HG03280 (cell line): ENCODE measurements at regions not wholly inside any gene's neighbourhood (a gene's known extent, or its start where the extent isn't known, plus 50 kb on each side); places are given as distances from the start of the nearest gene placed in this dataset.

Source experiments
- ATAC-seq: cut with Tn5 transposase; IDR thresholded peaks from one replicate; pipeline ENCODE4 v1.9.1; 2021; ENCODE audit warnings: mild to moderate bottlenecking, moderate library complexity; ENCODE audit not compliant: unreplicated experiment

DNA sequence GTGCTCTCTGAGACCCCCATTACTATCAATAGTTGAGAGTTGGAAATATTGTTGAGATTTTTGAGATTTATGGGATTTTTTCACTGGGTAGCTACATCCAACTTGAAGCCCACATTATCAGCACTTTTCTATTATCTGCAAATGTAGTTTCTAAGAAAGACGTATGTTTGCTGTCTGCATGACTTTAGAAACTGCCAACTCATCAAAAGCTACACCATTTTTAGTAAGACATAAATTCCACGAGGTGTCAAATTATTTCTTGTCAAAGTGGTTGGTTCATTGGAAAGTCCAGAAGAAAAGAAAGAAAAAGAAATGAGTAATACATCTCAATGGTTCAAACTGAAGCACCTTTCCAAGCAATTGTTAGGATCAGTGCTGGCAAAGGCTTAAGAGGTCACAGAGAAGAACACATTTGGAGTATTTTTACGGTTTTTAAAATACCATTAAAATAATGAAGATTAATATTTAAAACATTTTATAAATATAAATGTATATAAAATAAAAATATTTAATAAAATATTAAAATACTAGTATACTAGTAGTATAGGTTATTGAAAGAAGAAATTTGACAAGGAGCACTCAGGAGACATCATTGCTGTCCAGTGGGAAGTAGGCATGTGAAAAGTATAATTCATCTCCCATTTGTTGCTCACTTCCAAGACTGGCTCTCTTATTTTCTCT is 463.5 kb downstream of the TAFA4 start:
- no peak for ATAC-seq

DNA sequence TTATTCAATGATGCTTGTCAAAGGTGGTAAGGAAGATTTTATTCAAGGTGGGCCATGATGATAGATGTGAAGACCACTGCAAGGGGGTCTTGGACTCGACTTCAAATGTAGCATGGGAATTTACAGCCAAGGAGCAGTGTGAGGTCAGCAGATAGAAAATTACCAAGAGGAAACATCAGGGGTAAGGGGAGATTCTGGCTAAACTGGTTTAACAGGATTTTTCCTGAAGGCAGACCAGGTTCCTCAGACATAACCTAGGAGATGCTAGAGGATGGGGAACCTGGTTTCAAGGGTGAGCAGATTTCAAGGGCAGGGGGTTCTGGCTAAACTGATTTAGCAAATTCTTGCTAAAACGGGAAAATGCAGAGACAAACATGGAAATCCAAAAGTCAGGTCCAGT is 464.9 kb downstream of the TAFA4 start:
- no peak for ATAC-seq

DNA sequence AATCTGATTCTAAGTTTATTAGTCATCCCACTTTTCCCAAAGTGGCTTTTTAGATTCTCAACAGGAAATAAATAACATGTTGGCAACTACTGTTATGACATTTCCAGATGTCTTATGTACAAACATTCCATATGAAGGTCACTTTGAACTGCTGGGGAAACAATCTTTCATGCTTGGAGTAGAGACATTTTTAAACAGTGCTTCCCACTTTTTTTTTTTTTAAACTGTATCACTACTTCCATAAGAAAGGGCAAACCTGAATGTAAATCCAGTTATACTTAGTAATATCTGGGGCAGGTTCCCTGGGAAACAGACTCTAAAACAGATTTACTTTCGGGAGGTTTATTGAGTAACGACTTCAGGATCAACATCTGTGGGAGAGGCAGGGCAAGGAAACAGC is 473.8 kb downstream of the TAFA4 start:
- ATAC-seq: no peak

DNA sequence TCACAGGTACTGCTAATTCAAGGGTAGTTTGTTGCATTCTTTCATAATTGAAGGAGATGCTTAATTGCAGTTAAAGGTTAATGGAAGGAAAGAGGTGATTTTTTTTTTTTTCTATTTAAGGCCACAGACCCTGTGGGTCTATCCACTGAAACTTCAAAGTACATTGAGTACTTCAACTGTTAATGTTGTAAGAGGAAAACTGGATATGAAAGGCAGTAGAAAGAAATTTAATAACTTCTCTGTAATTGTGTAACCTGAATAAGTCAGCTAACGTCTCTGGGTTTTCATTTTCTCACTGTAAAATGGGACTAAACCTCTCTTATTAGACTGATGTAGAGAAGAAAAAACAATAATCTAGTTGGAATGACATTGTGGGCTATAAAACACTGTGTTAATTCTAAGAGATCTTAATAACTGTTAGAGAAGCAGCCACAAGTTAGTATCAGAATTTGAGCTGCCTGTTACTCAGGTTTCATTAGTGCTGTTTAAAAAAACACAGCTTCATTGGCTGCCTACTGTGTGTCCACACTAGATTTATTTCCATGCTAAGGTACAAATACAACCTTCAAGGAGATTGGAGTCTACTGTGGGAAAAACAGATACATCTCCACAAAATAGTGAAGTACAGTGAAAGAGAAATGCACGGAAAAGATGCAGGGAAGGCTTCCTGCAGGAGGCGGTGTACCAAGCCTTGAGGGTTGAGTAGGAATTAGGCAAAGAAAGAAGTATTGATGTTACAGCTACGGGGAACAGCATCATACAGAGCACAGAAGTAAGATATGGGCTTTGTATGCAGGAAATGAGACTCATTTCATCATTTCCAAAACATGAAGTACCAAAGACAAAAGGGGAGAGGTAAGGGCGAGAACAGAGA is 483.6 kb downstream of the TAFA4 start:
- ATAC-seq: no peak

DNA sequence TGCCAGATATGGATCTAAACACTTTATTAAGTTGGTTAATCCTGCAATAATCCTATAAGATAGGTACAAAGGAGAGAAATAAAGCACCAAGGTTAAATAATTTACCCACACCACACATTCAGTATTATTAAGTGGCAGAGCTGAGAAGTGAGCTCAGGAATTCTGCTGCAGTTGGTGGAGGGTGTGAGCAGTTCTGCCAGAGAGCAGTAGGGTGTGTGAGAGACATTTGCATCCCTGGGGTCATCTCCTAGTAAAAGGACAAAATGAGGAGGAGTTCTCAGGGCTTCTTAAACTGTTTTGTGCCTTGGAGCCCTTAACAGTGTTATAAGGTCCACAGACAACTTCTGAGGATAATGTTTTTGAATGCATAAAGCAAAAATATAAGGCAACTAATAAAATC is 484.5 kb downstream of the TAFA4 start:
- ATAC-seq: no peak

DNA sequence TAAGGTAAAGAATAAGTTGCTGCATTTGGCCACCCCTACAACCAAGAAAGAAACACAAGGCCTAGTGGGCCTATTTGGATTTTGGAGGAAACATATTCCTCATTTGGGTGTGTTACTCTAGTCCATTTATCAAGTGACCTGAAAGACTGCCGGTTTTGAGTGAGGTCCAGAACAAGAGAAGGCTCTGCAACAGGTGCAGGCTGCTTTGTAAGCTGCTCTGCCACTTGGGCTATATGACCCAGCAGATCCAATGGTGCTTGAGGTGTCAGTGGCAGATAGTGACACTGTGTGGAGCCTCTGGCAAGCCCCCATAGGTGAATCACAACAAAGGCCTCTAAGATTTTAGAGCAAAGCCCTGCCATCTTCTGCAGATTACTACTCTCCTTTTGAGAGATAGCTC is 491.3 kb downstream of the TAFA4 start:
- no peak for ATAC-seq

DNA sequence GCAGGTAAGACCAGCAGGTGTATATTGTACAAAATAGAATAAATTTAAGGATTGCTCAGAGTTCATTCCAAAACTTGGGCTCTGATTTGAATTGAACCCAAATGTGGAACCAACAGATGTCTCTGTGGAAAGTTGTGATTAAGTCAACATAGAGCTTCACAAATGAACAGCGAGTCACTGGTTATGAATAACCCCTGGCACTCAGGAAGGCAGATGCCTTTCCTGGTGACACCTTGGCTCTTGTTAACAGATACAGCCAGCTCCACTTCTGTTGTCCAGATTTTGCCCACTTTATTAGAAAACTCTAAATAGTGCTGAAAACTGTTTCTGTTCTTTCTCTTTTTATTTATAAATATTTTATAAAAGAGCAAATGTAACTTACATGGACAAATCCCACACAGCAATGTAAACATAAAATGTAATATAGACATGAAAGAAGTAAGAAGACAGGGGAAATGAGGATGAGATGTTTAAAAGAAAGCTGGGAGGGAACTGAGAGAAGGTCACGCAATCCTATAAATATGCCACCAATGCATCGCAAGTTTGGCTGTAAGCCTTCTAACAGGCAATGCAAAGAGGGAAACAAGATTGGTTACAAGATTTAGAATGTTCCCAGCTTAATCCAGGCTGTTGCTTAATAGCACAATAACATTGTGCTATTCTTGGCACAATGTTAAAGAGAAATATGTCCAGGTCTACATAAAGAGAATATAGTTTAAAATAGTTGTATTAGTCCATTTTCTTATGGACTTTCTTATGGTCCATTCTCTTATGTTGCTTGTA is 495.5 kb downstream of the TAFA4 start:
- ATAC-seq: no peak

DNA sequence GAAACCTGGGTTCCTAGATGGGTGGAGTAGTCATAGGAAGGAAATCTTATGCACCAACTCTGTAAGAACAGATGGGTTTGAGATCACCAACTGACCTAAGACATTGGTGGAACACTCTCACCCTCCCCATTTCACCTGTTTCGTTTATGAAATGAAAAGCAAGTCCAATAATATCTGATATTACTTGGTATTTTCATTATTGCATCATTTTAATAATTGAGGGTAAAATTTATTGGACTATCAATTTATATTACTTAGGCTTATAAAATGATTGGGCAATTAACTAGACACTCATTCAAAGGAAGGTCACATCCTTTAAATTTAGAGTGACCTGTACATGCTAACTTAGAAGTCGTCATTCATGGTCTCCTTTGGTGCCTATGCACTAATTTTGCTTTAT is 503.9 kb downstream of the TAFA4 start:
- ATAC-seq: no peak

DNA sequence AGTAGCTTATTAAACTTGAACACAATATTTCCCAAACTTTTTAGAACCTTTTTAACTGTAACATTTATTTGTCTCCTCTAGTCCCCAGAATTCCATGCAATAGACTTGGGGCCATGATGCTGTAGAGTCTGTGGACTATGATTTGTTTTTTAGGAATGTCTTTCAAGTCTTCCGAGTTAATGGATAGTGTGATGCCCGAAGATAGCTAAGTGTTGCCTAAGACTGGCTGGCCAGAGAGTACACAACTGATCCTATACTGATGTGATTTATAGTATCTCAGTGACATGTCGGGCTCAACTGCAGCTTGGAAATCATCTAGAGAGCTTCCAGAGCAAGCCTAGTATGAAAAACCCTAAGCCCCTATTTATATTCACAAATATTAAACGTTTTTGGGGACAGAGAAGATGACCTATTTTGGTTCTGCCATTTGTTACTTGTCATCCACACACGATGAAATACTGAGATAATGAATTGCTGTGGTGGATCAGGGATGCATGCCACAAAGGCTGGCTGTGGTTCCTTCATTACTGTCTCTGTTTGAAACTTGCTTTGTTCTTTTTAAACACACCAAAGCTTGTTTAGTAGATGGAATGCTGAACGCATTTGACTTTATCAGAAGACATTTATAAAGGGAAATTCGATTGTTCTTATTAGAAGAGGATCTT is 507.4 kb downstream of the TAFA4 start:
- no peak for ATAC-seq

DNA sequence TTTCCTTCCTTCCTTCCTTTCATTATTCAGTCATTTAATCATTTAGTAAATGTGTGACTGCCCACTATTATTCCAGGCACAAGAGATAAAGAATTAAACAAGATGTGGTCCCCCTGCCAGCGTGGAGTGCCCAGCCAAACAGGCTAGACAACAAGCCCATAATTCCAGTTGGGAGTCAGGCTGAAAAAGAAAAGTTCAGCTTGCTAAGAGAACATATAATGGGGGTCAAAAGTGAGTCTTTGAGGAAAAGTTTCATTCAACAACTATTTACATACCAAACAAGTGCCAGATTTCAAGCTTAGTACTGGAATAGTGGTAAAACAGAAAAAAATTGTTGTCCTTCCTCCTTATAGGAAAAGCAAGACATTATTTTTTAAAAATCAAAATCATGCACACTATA is 523.7 kb downstream of the TAFA4 start:
- no peak for ATAC-seq

DNA sequence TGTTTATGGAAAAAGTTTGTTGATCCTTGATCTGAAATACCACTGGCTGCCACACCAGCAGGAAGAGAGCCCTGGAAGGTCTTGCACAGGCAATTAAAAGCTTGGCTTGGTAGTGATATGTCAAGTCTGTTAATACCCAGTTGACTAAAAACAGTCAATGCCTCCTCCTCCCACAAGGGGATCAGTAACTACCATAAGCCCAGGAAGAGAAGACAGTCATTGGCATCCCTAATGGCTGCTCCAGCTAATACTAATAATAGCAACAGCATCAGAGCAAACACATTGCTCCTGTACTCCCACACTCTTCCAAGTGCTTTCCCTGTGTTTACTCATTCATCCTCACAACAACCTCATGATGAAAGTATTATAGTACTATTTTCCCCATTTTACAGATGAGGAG is 528.6 kb downstream of the TAFA4 start:
- no peak for ATAC-seq

DNA sequence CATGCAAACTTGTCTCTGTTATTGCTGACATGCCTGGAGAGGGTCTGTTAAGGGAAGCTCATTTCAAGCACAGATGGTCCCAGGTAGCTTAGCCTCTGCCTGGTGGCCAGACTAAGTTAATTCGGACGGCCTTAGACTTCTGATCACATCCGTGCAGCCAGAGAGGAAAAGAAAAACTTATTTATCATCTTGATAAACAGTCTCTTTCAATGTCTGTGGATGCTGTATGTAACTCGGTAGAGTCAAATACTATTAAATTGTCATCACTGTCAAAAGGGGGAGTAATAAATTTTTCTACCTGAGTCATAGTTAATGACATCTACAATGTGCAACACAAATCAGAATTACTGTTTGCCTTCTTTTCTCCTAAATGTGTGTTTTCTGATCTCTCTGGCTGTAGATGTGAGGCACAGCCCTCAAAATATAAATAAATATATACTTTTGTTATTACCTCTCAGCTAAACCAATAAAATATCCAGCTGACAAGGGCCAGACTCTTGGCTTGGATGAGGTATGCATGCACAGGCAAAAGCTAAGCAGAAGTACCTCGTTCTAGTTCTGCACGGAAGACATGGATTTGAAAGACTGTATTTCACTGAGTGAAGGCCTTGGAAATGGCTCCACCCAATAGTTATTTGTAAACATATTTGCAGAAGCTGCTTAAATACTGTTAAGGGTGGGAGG is 530.0 kb downstream of the TAFA4 start:
- ATAC-seq: no peak

DNA sequence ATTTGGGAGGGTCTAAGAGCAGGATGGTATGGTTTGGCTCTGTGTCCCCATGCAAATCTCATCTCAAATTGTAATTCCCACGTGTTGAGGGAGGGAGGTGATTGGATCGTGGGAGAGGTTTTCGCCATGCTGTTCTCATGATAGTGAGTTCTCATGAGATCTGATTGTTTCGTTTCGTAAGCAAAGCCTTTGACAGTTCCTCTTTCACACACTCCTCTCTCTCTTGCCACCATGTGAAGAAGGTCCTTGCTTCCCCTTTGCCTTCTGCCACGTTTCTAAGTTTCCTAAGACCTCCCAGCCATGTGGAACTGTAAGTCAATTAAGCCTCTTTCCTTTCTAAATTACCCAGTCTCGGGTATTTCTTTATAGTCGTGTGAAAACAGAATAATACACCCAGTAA is 553.7 kb downstream of the TAFA4 start:
- ATAC-seq: no peak

DNA sequence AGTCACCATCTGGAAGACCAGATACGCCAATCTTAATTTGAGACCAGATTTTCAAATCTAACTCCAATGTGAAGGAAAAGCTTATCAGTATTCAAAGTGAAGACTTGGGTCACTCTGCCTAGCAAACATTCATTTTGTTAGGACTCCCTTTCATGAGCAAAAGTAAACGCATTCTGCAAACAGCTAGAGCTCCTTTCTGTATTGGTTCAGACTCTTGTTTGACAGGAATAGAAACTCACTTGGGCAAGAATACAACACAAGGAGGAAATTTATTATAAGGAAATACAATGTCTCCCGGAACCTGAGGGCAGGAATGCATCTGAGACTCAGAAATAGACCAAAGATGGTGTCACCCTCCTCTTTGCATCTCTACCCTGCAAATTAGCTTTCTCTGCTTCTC is 558.6 kb downstream of the TAFA4 start:
- ATAC-seq: no peak

DNA sequence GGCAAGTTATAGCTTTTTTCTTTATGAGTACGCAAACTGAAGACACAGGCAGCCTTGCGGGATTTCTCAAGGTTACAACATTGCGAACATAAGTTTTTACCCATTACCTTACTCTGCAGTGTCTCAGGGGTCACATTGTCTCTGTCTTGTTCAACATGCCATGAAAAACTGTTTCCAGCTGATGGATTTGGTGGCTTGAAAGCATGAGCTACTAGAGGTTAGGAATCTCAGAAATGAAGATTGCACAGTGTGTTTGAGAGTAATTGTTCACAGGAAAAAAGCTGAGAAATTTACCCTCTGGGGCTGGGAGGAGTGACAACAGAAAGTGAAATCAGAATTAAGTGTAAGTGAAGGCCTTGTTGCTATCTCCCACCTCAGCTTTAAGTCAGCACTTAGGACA is 568.6 kb downstream of the TAFA4 start:
- no peak for ATAC-seq

DNA sequence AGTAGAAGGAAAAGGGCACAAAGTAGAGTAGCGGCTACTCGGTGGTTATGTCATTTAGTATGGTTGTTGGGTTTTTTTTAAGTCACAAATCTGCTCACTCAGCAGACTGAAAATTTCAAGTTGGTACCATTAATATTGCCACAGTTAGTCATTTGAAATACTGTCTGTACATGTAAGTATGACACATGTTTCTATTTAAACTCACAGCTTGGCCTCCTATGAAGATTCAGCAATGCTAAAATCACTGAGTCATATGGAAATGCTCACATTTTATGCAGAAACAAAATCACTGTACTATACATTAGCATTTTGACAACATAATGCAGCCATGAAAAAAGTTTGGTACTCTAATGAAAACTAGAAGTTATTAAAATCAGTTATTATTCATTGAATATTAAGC is 571.9 kb downstream of the TAFA4 start:
- ATAC-seq: no peak

DNA sequence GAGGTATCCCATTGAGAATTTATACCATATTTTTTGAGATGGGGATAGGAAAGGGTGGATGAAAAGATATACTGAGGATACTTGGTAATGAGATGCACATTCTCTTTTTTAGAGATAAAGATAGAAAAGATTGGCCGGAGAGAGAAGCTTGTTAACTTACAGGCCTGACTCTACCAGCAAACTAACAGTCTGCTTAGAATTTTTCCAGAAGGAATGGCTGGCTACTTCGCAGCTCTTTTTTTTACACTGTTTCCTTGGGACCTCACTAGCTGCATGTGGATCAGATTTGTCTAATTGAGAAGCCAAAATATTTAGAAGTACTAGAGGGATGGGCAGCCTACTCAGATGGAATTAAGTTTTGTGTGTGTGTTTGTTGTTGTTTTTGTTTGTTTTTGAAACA is 586.6 kb downstream of the TAFA4 start:
- no peak for ATAC-seq

DNA sequence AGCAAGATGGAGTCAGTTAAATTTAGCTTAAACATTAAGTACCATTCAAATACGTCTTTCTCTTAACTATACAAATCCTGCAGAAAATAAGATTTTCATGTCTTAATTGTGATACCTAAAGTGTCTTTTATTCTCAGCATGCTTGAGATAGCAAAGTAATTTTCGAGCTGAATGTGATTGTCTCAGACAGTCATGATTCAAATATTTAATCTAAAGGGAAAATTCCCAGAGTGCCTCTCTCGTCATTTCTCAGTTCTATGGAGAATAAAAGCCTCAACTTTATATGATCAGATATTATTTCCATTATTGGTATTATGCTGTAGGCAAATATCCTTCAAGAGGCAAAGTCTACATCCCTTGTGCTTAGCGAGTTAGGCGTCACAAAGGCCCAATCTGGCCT is 589.9 kb downstream of the TAFA4 start:
- no peak for ATAC-seq

DNA sequence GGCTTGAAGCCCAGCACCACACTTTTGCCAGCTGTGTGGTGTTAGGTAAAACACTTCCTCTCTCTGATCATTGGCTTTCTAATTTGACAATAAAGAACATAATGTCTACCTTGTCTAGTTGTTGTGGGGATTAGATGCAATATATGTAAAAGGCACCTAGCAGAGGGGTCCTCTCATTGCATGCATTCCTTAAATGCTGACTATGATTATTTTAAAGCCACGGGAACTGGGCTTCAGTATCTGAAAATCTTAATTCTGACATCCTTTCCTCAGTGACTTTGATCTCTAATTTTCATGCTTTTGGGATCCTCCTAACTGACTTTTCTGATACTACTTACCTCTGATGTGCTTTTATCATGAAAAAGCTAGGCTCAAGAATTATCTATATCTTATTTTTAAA is 596.3 kb downstream of the TAFA4 start:
- no peak for ATAC-seq

DNA sequence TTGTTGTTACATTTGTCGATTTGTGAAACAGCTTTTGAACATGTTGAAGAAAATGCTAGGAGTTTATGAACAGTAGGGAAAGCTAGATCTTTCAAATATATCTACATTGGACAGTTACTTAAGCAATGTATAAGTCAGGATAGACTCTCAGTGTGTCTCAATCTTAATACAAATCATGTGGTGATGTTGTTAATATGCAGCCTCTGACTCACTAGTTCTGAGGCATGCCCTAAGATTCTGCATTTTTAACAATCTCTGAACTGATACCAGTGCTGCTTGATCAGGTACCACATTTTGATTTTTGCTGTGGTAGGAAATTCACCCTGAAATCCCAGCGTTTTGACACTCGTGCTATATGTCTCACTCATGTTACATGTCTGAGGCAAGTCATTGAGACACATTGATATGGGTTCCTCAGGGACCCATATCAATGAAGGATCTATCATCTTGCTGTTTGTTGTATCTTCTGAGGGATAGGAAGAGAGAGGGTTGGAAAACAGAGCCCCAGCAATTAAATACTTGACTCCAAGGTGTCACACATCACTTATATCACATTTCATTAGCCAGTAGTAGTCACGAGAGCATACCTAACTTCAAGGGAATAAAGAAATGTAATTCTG is 597.9 kb downstream of the TAFA4 start:
- no peak for ATAC-seq
